Peyer's patch (tissue), 4 donors: ENCODE measurements at regions not wholly inside any gene's neighbourhood (a gene's known extent, or its start where the extent isn't known, plus 50 kb on each side); places are given as distances from the start of the nearest gene placed in this dataset.

ENCODE experiments used
- CTCF ChIP-seq, 6 experiments: fragments of 450-650 bp in 4 of 6; fragments of 200-600 bp in 2 of 6; sonication (generic) in 1 of 6; IDR thresholded peaks; one replicate each; pipeline ENCODE4 v1.5.1; 2017 to 2019; ENCODE audit warnings: antibody characterized with exemption in 6 of 6, mild to moderate bottlenecking in 3 of 6, moderate library complexity in 1 of 6
- POLR2A ChIP-seq, 2 donors: fragments of 450-650 bp; IDR thresholded peaks; one replicate each; pipeline ENCODE4 v1.5.1; 2017; ENCODE audit warnings: antibody characterized with exemption in 2 of 2, mild to moderate bottlenecking in 2 of 2, moderate library complexity in 2 of 2

GRCh38 chr7:94296881-94297280 lies 97.8 kb upstream of the COL1A2 start:
- TF ChIP-seq CTCF (IDR thresholded peaks at IDR 0.05) = no peak
- TF ChIP-seq POLR2A (IDR thresholded peaks at IDR 0.05) = no peak
